Common myeloid progenitor, CD34-positive (primary cell): ENCODE measurements at regions not wholly inside any gene's neighbourhood (a gene's known extent, or its start where the extent isn't known, plus 50 kb on each side); places are given as distances from the start of the nearest gene placed in this dataset.

Experiments
- CTCF ChIA-PET: fragments of 350-600 bp; sonication (Branson Sonifier 250); formaldehyde crosslinking; loops from one replicate; lab custom pipeline; 2021; ENCODE audit warnings: antibody characterized with exemption; lab: Charles Lee
- POLR2A ChIA-PET: fragments of 350-600 bp; sonication (Branson Sonifier 250); formaldehyde crosslinking; loops from one replicate; lab custom pipeline; 2021; ENCODE audit warnings: antibody characterized with exemption; lab: Charles Lee
- DNase-seq, 3 donors: peaks; one replicate each; pipeline versions ENCODE4 v3.0.0 to v3.0.0-alpha.2; 2013
- H3K27ac ChIP-seq, 2 experiments: 1 replicate in 1 of 2; 2 replicates in 1 of 2; pipeline ENCODE4 v1.7.0; 2013; ENCODE audit warnings: inconsistent platforms in 2 of 2, low read length in 2 of 2, mild to moderate bottlenecking in 2 of 2, low read depth in 1 of 2, moderate library complexity in 1 of 2; ENCODE audit not compliant: severe bottlenecking in 2 of 2, insufficient read depth in 1 of 2, poor library complexity in 1 of 2
- H3K27me3 ChIP-seq, 5 experiments: replicated peaks in 2 of 5; 1 replicate in 3 of 5; 2 replicates in 2 of 5; pipeline versions ENCODE4 v1.6.1 to v1.7.0; 2013; ENCODE audit warnings: low read length in 4 of 5, mild to moderate bottlenecking in 2 of 5, moderate library complexity in 2 of 5, inconsistent platforms in 1 of 5; ENCODE audit not compliant: insufficient read depth in 5 of 5, control insufficient read depth in 4 of 5
- H3K36me3 ChIP-seq, 4 experiments: 1 replicate in 2 of 4; 2 replicates in 2 of 4; pipeline versions ENCODE4 v1.6.1 to v1.7.0; 2013; ENCODE audit warnings: low read length in 3 of 4, control low read depth in 1 of 4, mild to moderate bottlenecking in 1 of 4; ENCODE audit not compliant: control insufficient read depth in 4 of 4, insufficient read depth in 4 of 4
- H3K4me1 ChIP-seq, 4 experiments: 1 replicate in 3 of 4; 2 replicates in 1 of 4; pipeline versions ENCODE4 v1.6.1 to v1.7.1; 2013; ENCODE audit warnings: low read length in 3 of 4, mild to moderate bottlenecking in 3 of 4, control low read depth in 1 of 4, inconsistent platforms in 1 of 4, moderate library complexity in 1 of 4; ENCODE audit not compliant: control insufficient read depth in 4 of 4, insufficient read depth in 4 of 4; ENCODE audit errors: control extremely low read depth in 1 of 4
- H3K4me3 ChIP-seq, 7 experiments: 1 replicate in 4 of 7; 2 replicates in 3 of 7; pipeline versions ENCODE4 v1.5.1 to v1.7.0; 2013; ENCODE audit warnings: mild to moderate bottlenecking in 7 of 7, low read length in 6 of 7, moderate library complexity in 6 of 7, inconsistent platforms in 2 of 7, low read depth in 2 of 7, control low read depth in 1 of 7; ENCODE audit not compliant: insufficient read depth in 4 of 7, control insufficient read depth in 1 of 7; ENCODE audit errors: extremely low read depth in 1 of 7
- H3K9me3 ChIP-seq, 5 experiments: 1 replicate in 4 of 5; 2 replicates in 1 of 5; pipeline versions ENCODE4 v1.6.1 to v1.7.1; 2013; ENCODE audit warnings: low read length in 4 of 5, mild to moderate bottlenecking in 2 of 5, inconsistent platforms in 1 of 5, low read depth in 1 of 5, moderate library complexity in 1 of 5; ENCODE audit not compliant: control insufficient read depth in 4 of 5, insufficient read depth in 2 of 5; ENCODE audit errors: control extremely low read depth in 1 of 5
- WGBS: methylation state at CpG from one replicate; pipeline ENCODE4 v1.1.5; 2013; ENCODE audit not compliant: insufficient coverage; 5-methylcytosine and 5-hydroxymethylcytosine counted together

DNA sequence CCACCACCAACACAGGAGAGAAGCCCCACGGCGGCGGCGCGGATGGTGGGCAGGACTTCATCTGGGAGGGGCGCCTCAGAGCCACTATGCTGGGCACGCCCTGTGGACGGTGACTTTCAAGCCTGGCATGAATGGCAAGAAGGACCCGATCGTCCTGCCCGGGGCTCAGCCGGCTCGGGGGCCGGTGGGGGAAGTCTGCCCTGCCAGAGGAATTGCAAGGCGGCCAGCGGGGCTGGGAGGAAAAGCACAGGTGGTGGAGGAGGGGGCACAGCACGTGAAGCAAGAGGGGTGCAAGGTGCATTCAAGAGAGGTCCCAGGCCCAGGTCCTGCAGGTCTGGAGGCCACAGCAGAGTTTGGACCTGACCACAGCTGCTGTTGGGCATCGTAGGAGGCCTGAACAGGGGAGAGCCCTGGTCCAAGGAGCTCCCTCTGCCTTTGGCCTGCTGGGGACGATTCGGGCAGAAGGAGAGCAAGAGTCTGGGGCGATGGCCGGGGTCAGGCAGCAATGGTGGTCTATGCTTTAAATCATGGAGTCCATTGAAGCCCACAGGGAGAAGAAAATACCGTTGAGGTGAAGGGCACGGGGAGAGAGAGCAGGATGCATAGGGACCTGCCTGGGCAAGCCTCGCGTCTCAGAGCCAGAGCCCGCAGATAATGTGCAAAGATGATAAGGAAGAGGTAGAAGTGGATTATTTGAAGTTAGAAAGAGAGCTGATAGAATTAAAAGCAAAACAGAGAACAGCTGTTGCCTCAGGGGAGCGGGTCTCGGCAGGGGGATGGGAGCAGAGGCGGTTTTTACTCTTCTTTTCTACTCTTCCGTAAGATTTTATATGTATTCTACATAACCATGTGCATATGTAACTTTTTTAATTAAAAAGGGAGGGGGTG, 82.6 kb upstream of the SHISAL1 start:
- no peaks in the 10 kb centered on the region for H3K36me3 ChIP-seq
- H3K4me3 ChIP-seq, result no peak overlapping the region
- DNase-seq, result no peak
- ChIA-PET POLR2A (no interaction called here), CTCF (interaction anchor here (1.2 kb wide), 1 partner anchor 8 kb away, joined by 4 read pairs; no protein-coding TSS in a partner anchor)
- H3K27ac ChIP-seq, result no peak overlapping the region
- H3K4me1 ChIP-seq, result peaks cover 0 to 3% (median 0%) of the 10 kb centered on the region in 4 experiments
- 97% methylated on average over 20 of the region's 31 CpGs for WGBS
- no peaks in the 10 kb centered on the region for H3K9me3 ChIP-seq
- H3K27me3 ChIP-seq, result peaks cover 0 to 3% (median 0%) of the 10 kb centered on the region in 5 experiments

DNA sequence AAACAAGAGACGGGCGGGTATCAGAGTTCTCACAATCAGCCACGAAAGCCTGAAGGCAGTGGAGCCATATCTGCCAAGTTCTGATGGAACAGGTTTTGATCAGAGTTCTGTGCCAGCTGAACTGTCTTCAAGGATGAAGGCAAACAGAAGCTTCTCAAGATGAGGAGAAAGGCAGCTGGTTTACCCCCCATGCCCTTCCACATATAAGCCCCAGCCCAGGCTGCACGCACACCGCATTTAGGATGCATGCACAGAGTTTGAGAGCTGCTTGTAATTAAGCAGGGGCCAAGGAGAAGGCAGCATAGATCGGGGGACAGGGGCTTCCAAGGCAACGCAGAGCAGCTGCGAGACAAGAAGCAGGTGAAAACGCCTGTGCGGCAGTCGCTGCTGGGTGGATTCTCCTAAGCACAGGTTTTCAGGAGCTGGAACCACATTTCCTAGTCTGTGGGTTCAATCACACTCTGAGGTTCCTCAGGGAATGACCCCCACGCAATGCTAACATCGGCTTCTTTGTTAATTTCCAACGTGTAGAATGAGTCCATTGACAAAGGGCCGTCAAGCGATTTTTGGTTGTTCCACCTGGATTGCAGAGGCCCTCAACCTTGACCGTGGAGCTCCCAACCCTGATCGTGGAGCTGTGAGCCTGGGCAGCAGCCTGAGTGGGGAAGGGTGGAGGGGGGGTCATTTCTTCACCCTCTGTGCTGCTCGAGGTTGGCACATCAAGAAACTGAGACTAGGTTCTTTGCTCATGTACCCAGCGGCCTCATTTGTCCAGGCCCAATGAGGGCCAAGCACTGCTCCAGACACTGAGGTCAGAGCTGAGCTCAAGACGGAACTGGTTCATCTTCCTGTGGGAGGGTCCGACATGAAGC, 81.7 kb upstream of the SHISAL1 start:
- Histone ChIP-seq H3K36me3 (no peaks in the 10 kb centered on the region), H3K9me3 (no peaks in the 10 kb centered on the region), H3K4me3 (no peak overlapping the region), H3K27me3 (peaks cover 0 to 3% (median 0%) of the 10 kb centered on the region in 5 experiments), H3K27ac (no peak overlapping the region), H3K4me1 (peaks cover 0 to 3% (median 0%) of the 10 kb centered on the region in 4 experiments)
- ChIA-PET CTCF (interaction anchor here (1.2 kb wide), 1 partner anchor 8 kb away, joined by 4 read pairs; no protein-coding TSS in a partner anchor), POLR2A (no interaction called here)
- 96% methylated on average over 18 of the region's 22 CpGs for WGBS
- DNase-seq, result no peak

DNA sequence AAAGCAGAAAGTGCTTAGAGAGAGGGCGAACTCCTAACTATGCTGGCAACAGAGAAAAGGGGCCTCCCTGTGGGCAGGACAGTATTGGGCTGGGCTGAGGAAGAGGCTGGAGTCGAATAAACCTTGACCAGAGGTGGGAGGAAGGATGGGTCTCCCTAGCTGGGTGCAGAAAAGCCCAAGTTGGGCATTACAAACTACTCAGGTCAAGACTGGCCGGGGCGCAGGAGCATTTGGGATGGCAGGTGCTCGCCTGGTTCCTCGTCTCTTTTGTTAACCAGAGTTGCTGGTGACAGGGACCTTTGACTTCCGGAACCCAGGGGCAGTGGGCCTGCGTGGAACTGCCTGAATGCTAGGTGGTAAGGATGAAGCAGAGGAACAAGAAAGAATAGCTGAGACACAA, 80.3 kb upstream of the SHISAL1 start:
- H3K36me3 ChIP-seq, result no peaks in the 10 kb centered on the region
- no peak overlapping the region for H3K27ac ChIP-seq
- ChIA-PET CTCF (no interaction called here), POLR2A (no interaction called here)
- no peaks in the 10 kb centered on the region for H3K9me3 ChIP-seq
- DNase-seq, result no peak
- peaks cover 0 to 9% (median 0%) of the 10 kb centered on the region in 5 experiments for H3K27me3 ChIP-seq
- WGBS, result 97% methylated on average over 8 of the region's 8 CpGs
- H3K4me1 ChIP-seq, result peaks cover 0 to 3% (median 0%) of the 10 kb centered on the region in 4 experiments
- H3K4me3 ChIP-seq, result no peak overlapping the region

DNA sequence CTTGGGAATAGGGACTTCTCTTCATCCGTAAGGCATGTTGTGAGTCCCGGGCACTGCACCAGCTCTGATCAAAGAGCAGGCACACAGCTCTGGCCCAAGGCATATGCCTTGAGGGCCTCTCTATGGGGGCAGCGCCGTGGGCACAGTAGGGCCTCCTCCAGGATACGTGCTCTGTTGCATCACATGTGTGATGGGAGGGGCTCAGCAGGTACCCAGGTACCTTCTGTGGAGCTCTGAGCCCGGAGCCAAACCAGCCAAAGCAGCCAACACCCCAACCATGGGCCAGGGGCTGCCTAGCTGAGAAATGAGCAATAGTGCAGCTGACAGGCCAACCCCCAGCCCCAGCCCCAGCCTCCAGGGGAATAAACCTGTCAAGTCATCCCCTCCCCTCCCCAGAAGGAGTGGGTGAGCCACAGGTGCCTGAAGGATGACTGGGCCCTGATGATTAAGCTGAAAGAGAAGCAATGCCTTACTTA, 79.7 kb upstream of the SHISAL1 start:
- DNase-seq, result peak in 1 of 3 donors; percentile 13
- 95% methylated on average over 5 of the region's 6 CpGs for WGBS
- peaks cover 0 to 9% (median 0%) of the 10 kb centered on the region in 5 experiments for H3K27me3 ChIP-seq
- CTCF ChIA-PET, result no interaction called here
- peaks cover 0 to 3% (median 0%) of the 10 kb centered on the region in 4 experiments for H3K4me1 ChIP-seq
- H3K9me3 ChIP-seq, result no peaks in the 10 kb centered on the region
- H3K4me3 ChIP-seq, result no peak overlapping the region
- no peaks in the 10 kb centered on the region for H3K36me3 ChIP-seq
- H3K27ac ChIP-seq, result no peak overlapping the region
- POLR2A ChIA-PET, result no interaction called here

DNA sequence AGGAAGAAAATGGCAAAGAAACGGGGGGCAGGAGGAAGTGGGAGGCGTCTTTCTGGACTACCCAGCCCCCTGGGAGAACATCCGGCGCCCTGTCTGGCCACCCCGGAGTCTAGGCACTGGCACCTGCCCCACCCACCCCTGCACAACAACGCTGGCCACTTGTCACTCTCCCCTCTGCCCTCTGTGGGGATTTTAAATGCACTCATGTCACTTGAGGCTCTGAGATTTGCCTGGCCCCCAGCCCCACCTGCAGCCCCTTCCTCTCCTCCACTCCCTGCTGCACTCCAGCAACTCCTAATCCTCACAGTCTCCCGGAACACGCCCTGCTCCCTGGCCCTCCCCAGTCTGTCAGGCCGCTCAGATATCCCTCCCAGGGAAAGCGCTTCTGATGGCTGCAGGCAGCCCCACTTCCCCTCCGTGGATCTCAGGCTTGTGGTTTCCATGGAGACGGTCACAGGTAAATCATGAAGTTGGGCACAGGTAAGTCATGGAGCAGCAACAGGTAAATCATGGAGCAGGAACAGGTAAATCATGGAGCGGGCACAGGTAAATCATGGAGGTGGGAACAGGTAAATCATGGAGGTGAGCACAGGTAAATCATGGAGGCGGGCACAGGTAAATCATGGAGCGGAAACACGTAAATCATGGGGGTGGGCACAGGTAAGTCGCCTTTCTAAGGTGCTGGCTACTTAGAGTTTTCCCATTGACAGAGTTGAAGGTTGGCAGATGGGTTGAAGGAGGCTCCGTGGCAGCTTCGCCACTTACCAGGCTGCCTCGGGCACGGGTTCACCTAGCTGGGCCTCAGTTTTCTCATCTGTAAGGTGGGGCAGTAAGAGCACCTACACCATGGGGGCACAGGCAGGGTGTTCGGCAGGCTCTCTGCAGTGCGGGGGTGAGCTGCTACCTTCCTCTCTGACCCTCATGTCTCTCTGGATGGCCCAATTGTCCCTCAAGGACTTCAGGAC, 79.0 kb upstream of the SHISAL1 start:
- H3K36me3 ChIP-seq, result no peaks in the 10 kb centered on the region
- WGBS, result 77% methylated on average over 21 of the region's 23 CpGs
- H3K9me3 ChIP-seq, result no peaks in the 10 kb centered on the region
- ChIA-PET CTCF (no interaction called here), POLR2A (no interaction called here)
- no peak overlapping the region for H3K4me3 ChIP-seq
- peaks cover 0 to 3% (median 0%) of the 10 kb centered on the region in 4 experiments for H3K4me1 ChIP-seq
- peaks cover 0 to 6% (median 1%) of the 10 kb centered on the region in 5 experiments for H3K27me3 ChIP-seq
- H3K27ac ChIP-seq, result no peak overlapping the region
- no peak for DNase-seq

DNA sequence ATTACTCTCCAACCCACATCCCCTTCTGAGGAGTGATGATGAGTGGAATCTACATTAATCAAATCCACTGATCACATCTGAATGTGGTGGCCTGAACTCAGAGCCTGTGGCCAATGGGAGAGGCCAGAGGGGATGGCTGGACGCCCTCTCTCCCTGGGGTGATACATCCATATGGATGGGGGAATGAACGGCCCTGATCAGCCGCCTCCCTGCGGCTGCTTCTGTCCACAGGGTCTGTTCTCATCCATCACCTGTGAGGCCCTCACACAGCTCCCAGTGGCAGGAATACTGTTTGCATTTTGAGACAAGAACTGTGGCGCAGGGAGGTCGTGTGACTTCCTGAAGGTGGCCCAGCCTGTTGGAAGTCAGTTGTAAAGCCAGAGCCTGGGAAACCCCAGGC, 78.3 kb upstream of the SHISAL1 start:
- ChIA-PET CTCF (no interaction called here), POLR2A (no interaction called here)
- Histone ChIP-seq H3K36me3 (no peaks in the 10 kb centered on the region), H3K4me3 (no peak overlapping the region), H3K27ac (no peak overlapping the region), H3K4me1 (peaks cover 0 to 3% (median 0%) of the 10 kb centered on the region in 4 experiments), H3K27me3 (peaks cover 0 to 7% (median 1%) of the 10 kb centered on the region in 5 experiments), H3K9me3 (no peaks in the 10 kb centered on the region)
- 84% methylated on average over 6 of the region's 6 CpGs for WGBS
- DNase-seq, result no peak
